Fibroblast of villous mesenchyme (primary cell): ENCODE measurements at regions not wholly inside any gene's neighbourhood (a gene's known extent, or its start where the extent isn't known, plus 50 kb on each side); places are given as distances from the start of the nearest gene placed in this dataset.

Experiments used
- DNase-seq: peaks from one replicate; pipeline ENCODE4 v3.0.0-alpha.2; 2010; ENCODE audit warnings: low read depth
- H3K4me3 ChIP-seq: 2 replicates; pipeline ENCODE4 v1.5.1; 2011; ENCODE audit warnings: low read depth, mild to moderate bottlenecking, low read length
- CTCF ChIP-seq: IDR thresholded peaks from 2 replicates; pipeline ENCODE4 v1.5.1; 2012; ENCODE audit warnings: low read depth, mild to moderate bottlenecking, low read length; ENCODE audit not compliant: insufficient read depth

- DNase-seq, result no peak
- TF ChIP-seq CTCF, result peak; percentile 14
- no peak overlapping the region for H3K4me3 ChIP-seq
These were observed 155.8 kb downstream of the COL6A3 start for GRCh38 chr2:237258116-237258515.

GRCh38 chr2:237258615-237259014 is 155.3 kb downstream of the COL6A3 start:
- no peak overlapping the region for H3K4me3 ChIP-seq
- no peak for DNase-seq
- no peak for TF ChIP-seq CTCF

GRCh38 chr2:237259201-237259600 is 154.8 kb downstream of the COL6A3 start:
- DNase-seq, result peak; percentile 82
- no peak overlapping the region for H3K4me3 ChIP-seq
- TF ChIP-seq CTCF, result no peak

GRCh38 chr2:237260039-237260620 is 153.8 kb downstream of the COL6A3 start:
- no peak for TF ChIP-seq CTCF
- H3K4me3 ChIP-seq, result no peak overlapping the region
- DNase-seq, result peak; percentile 92

GRCh38 chr2:237260686-237261085 is 153.3 kb downstream of the COL6A3 start:
- TF ChIP-seq CTCF, result no peak

GRCh38 chr2:237261327-237261726 is 152.6 kb downstream of the COL6A3 start:
- DNase-seq, result no peak
- TF ChIP-seq CTCF, result no peak
- no peak overlapping the region for H3K4me3 ChIP-seq

More at GRCh38 chr2:237260686-237261085, 153.3 kb downstream of the COL6A3 start:
- DNase-seq, result no peak
- no peak overlapping the region for H3K4me3 ChIP-seq
